Transverse colon (tissue), 4 donors: ENCODE measurements at regions not wholly inside any gene's neighbourhood (a gene's known extent, or its start where the extent isn't known, plus 50 kb on each side); places are given as distances from the start of the nearest gene placed in this dataset.

Experiments used
- DNase-seq: peaks from one replicate; pipeline ENCODE4 v3.0.0-alpha.2; 2019
- H3K27ac ChIP-seq, 4 donors: fragments of 200-600 bp; sonication (generic); 2 replicates each; pipeline ENCODE4 v1.5.1; 2016 to 2018; ENCODE audit warnings: inconsistent platforms in 4 of 4
- H3K27me3 ChIP-seq: fragments of 200-600 bp; sonication (generic); 2 replicates; pipeline ENCODE4 v1.5.1; 2017; ENCODE audit warnings: inconsistent platforms
- H3K36me3 ChIP-seq, 4 donors: fragments of 200-600 bp; sonication (generic); 2 replicates each; pipeline ENCODE4 v1.5.1; 2017 to 2019; ENCODE audit warnings: inconsistent platforms in 4 of 4
- H3K4me1 ChIP-seq, 4 donors: fragments of 200-600 bp; sonication (generic); 2 replicates each; pipeline ENCODE4 v1.5.1; 2017 to 2020; ENCODE audit warnings: inconsistent platforms in 4 of 4
- H3K4me3 ChIP-seq, 4 donors: fragments of 200-600 bp; sonication (generic); 1 replicate in 1 of 4; 2 replicates in 3 of 4; pipeline versions ENCODE4 v1.5.1 to v1.6.1; 2017 to 2019; ENCODE audit warnings: inconsistent platforms in 4 of 4
- H3K9me3 ChIP-seq, 2 donors: fragments of 200-600 bp; sonication (generic); 2 replicates each; pipeline ENCODE4 v1.5.1; 2017 to 2019; ENCODE audit warnings: inconsistent platforms in 2 of 2
- EP300 ChIP-seq: sonication (generic); formaldehyde crosslinking; IDR thresholded peaks from one replicate; pipeline ENCODE4 v1.6.1; 2017; ENCODE audit warnings: antibody characterized with exemption, low read depth
- POLR2A ChIP-seq: fragments of 450-650 bp; IDR thresholded peaks from one replicate; pipeline ENCODE4 v1.6.1; 2016; ENCODE audit warnings: antibody characterized with exemption, mild to moderate bottlenecking, moderate library complexity
- POLR2AphosphoS5 ChIP-seq, 3 donors: sonication (generic); formaldehyde crosslinking; IDR thresholded peaks; one replicate each; pipeline ENCODE4 v1.6.1; 2016; ENCODE audit warnings: antibody characterized with exemption in 3 of 3
- WGBS, 2 donors: methylation state at CpG; one replicate each; pipeline ENCODE4 v1.1.5; 2018; ENCODE audit warnings: low coverage in 1 of 2; 5-methylcytosine and 5-hydroxymethylcytosine counted together
- in situ Hi-C, 4 donors: fragments of 200-750 bp; cut with MboI; loops; one replicate each; pipeline versions ENCODE4 v1.15.0 to v1.15.1; 2017; ENCODE audit warnings: low sequenced_read_pairs in 3 of 4, low pct_ligation_motif_present in 1 of 4, low pct_unique_long_range_greater_than_20kb in 1 of 4
- intact Hi-C: fragments of 100-400 bp; cut with DNase I; formaldehyde crosslinking; loops from one replicate; pipeline ENCODE4 v1.15.1; 2023; ENCODE audit warnings: low total_unique reads
- TF ChIP-seq, protein P1 (sequence below), 5 experiments: fragments of 200-600 bp in 3 of 5; fragments of 450-650 bp in 2 of 5; sonication (generic) in 3 of 5; IDR thresholded peaks; 1 replicate in 2 of 5; 2 replicates in 3 of 5; pipeline ENCODE4 v1.5.1; 2016 to 2017; ENCODE audit warnings: antibody characterized with exemption in 5 of 5, inconsistent platforms in 3 of 5, mild to moderate bottlenecking in 2 of 5, moderate library complexity in 1 of 5

DNA sequence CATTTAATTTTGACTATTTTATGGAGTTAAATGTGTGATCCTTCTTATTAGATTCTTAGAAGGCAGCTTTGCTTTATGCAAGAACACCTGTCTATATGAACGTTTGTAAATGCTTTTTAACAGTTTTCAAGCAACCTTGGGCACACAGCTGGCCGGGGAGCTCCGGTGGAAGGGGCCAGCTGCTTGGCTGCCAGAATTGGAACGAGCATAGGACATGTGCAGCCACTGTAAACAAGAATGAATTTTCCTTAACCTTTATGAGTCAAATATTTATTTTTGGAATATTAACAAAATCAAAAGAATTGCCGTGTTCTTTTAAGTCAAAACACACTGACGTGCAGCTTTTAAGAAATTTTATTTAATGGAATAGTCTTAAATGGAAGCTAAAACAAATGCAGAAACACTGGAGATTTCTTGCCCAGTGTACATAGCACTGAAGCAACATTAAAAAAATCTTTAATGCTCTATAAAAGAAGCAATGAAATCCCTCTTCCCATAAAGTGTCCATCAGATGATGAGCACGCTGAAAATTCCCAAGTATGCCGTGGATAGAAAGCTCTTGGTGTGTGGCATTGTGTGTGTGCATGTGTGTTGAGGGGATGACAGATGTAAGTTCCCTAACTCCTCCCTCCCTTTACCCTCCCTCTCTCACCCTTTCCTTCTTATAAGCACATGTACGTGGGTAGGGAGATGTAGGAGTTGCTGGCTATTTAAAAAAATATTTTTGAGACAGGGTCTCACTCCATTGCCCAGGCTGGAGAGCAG lies 208.9 kb upstream of the EXOC2 start:
- TF ChIP-seq EP300 (no peak), POLR2A (no peak), POLR2AphosphoS5 (IDR thresholded peaks at IDR 0.05) (no peak)
- TF ChIP-seq, protein P1, sequence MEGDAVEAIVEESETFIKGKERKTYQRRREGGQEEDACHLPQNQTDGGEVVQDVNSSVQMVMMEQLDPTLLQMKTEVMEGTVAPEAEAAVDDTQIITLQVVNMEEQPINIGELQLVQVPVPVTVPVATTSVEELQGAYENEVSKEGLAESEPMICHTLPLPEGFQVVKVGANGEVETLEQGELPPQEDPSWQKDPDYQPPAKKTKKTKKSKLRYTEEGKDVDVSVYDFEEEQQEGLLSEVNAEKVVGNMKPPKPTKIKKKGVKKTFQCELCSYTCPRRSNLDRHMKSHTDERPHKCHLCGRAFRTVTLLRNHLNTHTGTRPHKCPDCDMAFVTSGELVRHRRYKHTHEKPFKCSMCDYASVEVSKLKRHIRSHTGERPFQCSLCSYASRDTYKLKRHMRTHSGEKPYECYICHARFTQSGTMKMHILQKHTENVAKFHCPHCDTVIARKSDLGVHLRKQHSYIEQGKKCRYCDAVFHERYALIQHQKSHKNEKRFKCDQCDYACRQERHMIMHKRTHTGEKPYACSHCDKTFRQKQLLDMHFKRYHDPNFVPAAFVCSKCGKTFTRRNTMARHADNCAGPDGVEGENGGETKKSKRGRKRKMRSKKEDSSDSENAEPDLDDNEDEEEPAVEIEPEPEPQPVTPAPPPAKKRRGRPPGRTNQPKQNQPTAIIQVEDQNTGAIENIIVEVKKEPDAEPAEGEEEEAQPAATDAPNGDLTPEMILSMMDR (IDR thresholded peaks at IDR 0.05): no peak
- Histone ChIP-seq H3K27ac (no peak overlapping the region), H3K9me3 (no peaks in the 10 kb centered on the region), H3K4me3 (no peak overlapping the region), H3K36me3 (no peaks in the 10 kb centered on the region), H3K4me1 (peaks cover 0 to 12% (median 2%) of the 10 kb centered on the region in 4 donors), H3K27me3 (no peaks in the 10 kb centered on the region)
- WGBS, 2 donors: 32 to 37% methylated on average over 8 to 9 of the region's 9 CpGs
- in situ Hi-C loops: loop anchor here in 3 of 4 donors (25.0 kb wide), 2 partner anchors 435 to 485 kb away; partner anchors contain the start of gene FOXF2 (in 1 of the 3)
- DNase-seq: no peak
- intact Hi-C loops: no loop called here

DNA sequence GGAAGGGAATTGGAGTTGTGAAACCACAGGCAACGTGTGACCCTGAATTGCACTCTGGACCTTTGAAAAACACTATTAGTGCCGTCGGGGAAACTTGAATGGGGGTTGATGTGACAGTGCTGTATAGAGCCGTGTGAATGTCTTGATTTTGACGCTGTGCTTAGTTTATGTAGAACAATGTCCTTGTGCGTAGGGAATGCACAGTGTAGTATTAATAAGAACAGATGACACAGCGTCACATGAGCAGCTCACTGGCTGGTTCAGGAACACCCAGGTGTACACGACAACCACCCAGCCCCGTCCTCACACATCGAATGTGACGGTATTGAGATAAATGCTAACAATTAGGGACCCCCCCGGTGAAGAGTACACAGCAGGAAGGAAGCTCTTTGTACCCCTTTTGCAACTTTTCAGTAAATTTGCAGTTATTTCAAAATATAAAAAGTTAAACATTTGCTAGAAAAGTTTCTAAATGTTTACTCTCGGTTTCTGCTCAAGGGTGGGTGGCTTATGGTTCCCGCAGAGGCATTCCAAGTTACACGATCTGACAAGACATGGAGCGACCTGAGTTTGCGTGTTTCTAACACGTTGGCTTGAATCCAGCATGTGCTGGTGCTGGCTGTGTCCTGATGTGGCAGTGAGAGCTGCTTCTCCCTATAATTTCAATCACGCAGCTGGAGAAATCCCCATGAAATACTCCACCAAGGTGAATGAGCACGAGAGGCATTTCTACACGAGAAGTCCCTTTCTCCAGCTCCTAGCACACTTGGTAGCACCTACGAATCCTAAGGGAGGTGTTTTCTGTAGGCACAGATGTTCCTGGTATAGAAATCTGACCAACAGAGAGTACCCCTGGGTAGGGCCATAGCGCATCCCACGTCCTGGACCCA lies 208.0 kb upstream of the EXOC2 start:
- Histone ChIP-seq H3K36me3 (no peaks in the 10 kb centered on the region), H3K9me3 (no peaks in the 10 kb centered on the region), H3K27me3 (no peaks in the 10 kb centered on the region), H3K4me3 (no peak overlapping the region), H3K4me1 (peaks cover 0 to 12% (median 2%) of the 10 kb centered on the region in 4 donors), H3K27ac (no peak overlapping the region)
- in situ Hi-C loops: loop anchor here in 3 of 4 donors (25.0 kb wide), 2 partner anchors 436 to 486 kb away; partner anchors contain the start of gene FOXF2 (in 1 of the 3)
- DNase-seq: no peak
- WGBS, 2 donors: 64 to 74% methylated on average over 6 to 24 of the region's 24 CpGs
- intact Hi-C loops: no loop called here
- TF ChIP-seq POLR2AphosphoS5 (IDR thresholded peaks at IDR 0.05) (no peak), EP300 (no peak), POLR2A (no peak)
- TF ChIP-seq, protein P1 (IDR thresholded peaks at IDR 0.05): no peak

DNA sequence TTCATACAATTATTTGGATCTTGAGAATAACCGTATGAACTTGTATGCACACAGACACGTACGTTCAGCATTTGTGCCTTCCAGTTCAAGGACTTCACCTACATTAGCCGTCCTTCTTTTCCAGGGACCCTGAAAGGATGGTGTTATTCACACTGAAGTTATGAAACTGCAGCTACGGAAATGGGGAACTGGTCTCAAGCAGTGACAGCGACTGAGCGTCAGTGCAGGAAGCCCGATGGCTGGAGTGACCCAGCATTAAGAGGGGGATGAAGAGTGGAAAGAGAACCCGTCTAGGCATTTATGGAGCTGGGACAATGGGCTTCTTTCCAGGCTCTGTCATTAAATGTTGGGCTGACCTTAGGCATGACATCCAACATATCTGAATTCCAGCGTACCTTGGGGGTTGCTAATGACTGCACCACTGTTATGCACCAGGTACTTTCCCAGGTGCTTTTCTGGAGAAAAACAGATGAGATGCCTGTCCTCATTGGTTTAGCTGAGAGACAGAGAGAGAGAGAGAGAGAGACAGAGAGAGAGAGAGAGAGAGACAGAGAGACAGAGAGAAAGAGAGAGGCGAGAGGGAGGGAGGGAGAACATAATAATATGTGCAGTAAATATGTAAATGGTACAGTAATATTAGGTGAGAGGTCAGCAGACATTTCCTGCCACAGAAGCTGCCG lies 204.7 kb upstream of the EXOC2 start:
- TF ChIP-seq EP300 (no peak), POLR2AphosphoS5 (IDR thresholded peaks at IDR 0.05) (no peak), POLR2A (no peak)
- TF ChIP-seq, protein P1 (IDR thresholded peaks at IDR 0.05): no peak
- intact Hi-C loops: no loop called here
- Histone ChIP-seq H3K9me3 (no peaks in the 10 kb centered on the region), H3K27me3 (no peaks in the 10 kb centered on the region), H3K4me1 (peaks cover 0 to 12% (median 2%) of the 10 kb centered on the region in 4 donors), H3K36me3 (no peaks in the 10 kb centered on the region), H3K27ac (no peak overlapping the region), H3K4me3 (no peak overlapping the region)
- no peak for DNase-seq
- WGBS, 2 donors: 75 to 90% methylated on average over 2 to 12 of the region's 12 CpGs
- in situ Hi-C loops: no loop called here

DNA sequence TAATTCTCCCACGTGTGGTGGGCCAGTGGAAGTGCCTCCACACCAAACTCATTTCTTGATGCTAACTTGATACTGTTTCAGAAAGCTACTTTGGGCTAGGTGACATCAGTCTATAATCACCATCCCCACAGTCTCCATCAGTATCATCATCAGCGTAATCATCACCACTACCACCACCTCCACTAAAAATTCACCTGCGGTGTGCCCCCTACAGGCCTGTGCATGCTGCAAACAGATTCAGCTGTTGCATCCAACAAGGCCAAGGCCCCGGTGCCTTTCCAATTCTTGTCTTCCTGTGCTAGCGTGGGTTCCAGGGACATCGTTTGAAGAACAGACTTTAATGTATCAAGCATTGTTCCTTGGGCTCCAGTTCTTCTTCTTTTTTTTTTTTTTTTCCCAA lies 201.3 kb upstream of the EXOC2 start:
- in situ Hi-C loops (no loop called here), intact Hi-C loops (no loop called here)
- Histone ChIP-seq H3K36me3 (no peaks in the 10 kb centered on the region), H3K27me3 (no peaks in the 10 kb centered on the region), H3K4me3 (no peak overlapping the region), H3K9me3 (no peaks in the 10 kb centered on the region), H3K27ac (no peak overlapping the region), H3K4me1 (no peaks in the 10 kb centered on the region)
- TF ChIP-seq, protein P1 (IDR thresholded peaks at IDR 0.05): no peak
- TF ChIP-seq POLR2A: no peak
- TF ChIP-seq EP300: no peak
- TF ChIP-seq POLR2AphosphoS5 (IDR thresholded peaks at IDR 0.05): no peak
- WGBS, 2 donors: 73 to 91% methylated on average over 2 to 6 of the region's 6 CpGs
- no peak for DNase-seq
